Eye (tissue), 1 donor: ENCODE measurements at regions not wholly inside any gene's neighbourhood (a gene's known extent, or its start where the extent isn't known, plus 50 kb on each side); places are given as distances from the start of the nearest gene placed in this dataset.
"Not testable (repeated sequence)": the region's sequence is repeated elsewhere in the genome, so short reads cannot be mapped to it uniquely, and the experiment has no call there.

Experiments used
- DNase-seq: peaks from one replicate; pipeline ENCODE4 v3.0.0-alpha.2; 2015

DNA sequence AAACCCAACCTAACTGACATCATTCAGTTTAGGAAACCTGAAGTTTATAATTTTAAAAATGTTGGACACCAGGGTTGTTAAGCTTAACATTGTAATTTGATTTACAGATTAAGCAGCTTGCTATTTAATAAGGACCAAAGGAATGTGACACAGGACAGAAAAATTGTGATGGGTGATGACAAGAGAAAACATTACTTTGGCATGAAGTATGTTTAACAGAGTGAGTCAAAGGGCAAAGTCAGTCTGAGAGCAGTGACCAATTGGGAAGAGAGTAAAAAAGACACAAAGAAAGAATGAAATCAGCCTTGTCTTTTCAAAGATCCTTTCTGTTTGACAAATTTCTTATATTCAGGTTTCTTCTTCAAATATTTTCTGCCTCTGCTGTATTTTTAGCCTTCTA lies 1301.6 kb downstream of the SI start:
- no peak for DNase-seq

DNA sequence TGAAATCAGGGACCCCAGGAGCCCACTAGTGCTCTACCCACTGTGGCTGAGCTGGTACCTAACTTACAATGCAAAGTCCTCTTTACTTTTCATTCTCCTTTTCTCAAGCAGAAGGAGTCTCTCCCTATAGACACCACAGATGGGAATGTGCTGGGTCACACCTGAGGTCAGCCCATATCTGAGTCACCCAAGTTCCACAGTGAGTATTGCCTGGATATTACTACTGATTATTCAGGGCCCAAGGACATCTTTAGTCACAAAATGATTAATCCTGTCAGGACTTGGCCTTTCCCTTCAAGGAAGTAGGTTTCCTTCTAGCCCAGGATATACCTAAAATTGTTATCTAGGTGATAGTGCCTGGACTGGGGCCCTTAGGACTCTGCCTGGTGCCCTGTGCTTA lies 1305.2 kb downstream of the SI start:
- no peak for DNase-seq

DNA sequence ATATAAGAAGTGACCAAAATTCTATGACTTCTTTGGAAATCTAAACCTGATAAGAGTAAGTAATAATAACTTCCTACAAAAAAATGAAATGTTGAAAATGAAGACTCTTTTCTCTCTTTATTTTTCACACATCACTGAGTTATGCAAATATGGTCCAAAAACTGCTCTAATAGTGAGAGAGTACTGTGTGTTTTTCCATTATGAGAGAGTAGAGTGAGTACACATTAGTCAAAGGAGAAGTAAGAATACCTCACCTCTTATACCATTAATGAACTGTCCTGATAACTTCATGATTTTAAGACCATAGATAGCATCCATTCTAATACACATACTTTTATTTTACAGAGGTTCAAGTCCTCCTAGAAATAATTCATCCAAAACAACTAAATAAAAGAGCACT lies 1310.2 kb downstream of the SI start:
- no peak for DNase-seq

DNA sequence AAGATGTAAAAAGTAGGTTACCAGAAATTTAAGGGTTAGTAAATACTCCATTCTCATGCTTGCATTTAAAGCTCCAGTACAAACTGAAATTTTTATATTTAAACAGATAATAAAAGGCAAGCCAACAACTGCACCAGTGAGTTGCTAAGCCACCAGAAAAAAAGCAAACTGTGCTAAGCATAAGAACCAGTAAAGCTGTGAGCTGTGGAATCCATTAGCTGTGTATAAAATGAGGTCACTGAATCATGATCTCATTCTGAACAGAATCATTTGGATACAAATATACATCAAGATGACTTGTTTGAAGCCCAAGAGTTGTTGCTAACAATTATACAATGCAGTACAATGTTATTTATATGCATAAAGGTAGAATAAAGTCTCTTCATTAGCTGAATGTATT lies 1312.2 kb downstream of the SI start:
- DNase-seq = peak; percentile 5

DNA sequence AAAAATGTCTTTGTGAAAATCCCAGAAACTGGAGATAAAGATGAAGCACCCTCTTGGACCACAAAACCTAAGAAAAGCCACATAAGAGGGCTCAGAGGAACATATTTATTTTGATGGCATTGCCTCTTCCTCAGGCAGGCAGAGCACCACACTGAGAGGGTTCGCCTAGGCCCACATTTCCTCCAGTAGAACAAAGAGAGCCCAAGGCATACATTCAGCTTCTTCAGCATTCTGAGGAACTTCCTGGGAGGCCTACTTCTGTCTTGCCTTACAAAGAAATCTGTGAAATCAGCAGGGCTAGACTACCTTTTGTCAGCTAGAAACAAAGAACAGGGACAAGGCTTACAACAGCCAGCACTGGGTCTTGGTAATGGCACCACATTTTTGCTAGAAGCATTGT lies 1325.3 kb downstream of the SI start:
- no peak for DNase-seq

DNA sequence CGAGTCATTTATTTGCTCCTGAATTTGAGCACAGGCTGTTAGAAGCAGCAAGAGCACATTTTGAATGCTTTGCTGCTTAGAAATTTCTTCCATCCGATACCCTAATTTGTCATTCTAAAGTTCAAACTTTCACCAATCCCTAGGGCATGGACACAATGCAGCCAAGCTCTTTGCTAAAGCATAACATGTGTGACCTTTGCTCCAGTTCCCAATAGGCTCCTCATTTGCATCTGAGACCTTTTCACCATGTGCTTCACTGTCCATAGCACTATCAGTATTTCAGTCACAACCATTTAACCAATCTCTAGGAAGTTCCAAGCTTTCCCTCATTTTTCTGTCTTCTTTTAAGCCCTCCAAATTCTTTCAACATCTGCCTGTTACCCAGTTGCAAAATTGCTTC lies 1333.1 kb downstream of the SI start:
- DNase-seq = no peak

DNA sequence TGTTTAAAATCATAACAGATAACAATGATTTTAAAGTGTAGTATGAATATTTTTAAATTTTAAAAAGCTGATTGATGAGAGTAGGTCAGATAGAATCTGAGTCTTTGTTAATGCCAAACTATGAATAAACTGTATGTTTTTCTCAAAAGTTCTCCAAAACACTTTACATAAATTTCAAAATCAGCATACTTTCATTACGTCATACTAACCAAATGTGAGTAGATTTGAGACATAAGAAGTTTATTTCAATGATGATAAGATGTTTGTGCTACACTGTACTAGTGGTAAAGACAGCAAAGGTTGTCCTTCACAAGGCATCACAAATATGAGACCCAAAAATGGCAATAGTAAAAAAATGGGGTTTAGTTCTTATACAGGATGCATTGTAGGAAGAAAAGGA lies 1342.9 kb downstream of the SI start:
- DNase-seq = no peak

DNA sequence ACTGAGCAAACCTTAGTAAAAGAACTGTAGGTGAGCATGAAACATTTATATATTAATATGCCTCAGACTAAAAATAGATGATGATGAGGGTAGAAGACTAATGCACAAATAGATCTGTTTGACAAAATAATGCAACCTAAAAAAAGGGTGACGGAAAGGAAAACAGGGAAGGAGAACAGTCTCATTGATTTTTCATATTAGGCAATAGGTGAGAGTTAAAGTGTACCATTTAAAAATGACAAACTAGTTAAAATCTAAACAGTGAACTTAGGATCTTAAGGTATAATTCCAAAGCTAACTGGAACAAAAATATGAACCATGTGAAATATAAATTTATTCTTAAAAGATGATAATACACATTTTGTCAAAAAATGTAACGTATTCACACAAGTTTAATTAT lies 1347.6 kb downstream of the SI start:
- no peak for DNase-seq

DNA sequence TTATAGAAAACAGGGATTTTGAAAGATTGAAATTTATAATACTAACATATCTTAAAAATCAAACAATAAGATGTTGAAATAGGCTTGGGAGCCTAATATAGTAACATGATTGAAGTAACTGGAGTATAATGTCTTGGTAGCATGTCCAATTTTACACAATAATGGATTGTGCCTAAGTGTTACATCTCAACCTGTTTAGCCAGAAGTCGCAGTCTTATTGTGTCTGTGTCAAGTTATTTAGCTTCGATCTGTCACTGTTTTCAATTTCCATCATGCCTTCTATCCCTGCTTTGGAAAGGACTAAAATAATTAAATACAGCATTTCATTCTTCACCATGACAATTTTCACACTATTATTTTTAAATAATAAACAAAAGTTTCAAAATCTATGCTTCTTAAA lies 1352.2 kb downstream of the SI start:
- no peak for DNase-seq

DNA sequence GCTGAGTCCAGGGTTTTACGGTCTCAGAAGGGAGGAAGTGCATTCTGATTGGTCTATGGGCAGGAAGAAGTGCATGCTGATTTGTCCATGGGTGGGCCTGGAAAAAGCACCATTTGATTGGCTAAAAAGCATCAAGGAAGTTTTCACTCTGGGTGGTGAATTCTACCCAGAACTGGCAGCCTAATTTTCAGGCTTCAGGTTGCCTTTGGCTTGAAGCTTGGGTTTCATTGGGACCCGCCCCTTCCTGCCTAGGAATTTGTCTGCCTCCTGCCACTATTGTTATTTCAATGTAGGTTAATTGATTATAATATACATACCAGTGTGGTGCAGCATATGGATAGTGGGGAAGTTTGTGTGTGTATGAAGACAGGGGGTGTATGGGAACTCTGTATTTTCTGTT lies 1355.9 kb downstream of the SI start:
- no peak for DNase-seq

DNA sequence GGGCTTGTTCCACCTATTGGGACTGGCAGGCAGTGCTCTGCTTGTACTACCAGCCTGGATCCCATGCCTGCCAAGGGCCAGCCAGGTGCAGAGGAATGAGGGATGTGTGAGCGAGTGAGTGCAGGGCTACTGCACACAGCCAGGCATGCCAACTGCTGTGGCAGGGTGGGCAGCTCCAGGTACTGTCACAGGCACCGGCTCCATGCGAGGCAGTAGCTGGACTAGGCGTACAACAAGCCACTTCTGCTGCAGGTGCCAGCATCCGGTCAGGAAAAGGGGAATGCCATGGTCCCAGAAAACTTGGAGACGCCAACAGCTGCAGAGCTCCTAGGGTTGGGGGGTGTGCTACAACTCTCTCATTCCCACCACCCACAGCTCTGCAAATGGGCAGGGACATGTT lies 1356.7 kb downstream of the SI start:
- no peak for DNase-seq

DNA sequence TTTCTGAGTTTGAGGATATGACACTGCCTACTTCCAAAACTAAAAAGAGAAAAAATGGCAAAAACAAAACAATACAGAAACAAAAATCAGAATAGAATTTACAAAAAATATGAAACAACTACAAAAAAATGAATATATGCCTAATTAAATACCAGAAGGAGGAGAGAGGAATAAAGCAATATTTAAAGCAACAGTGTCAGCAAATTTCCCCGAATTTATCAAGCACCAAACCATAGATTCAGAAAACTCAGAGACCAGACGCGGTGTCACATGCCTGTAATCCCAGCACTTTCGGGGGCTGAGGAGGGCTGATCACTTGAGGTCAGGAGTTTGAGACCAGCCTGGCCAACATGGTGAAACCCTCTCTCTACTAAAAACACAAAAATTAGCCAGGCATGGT lies 1360.9 kb downstream of the SI start:
- no peak for DNase-seq

DNA sequence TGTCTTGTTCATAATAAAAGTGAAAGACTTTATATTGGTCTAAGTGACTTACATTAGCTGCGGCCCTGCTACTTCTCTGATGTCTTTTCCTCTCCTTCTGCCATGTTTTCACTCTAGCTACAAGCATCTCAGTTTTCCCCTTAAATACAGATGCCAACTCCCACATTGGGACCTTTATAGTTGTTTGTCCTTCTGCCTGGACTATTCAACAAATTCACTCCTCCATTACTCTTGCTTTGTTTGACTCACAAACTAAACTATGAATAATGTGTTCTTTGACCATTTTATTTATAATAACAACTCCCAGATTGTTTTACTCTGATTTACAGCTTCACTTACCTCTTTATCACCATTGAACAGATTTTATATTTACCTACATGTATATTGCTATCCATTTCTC lies 1369.9 kb downstream of the SI start:
- DNase-seq = no peak

DNA sequence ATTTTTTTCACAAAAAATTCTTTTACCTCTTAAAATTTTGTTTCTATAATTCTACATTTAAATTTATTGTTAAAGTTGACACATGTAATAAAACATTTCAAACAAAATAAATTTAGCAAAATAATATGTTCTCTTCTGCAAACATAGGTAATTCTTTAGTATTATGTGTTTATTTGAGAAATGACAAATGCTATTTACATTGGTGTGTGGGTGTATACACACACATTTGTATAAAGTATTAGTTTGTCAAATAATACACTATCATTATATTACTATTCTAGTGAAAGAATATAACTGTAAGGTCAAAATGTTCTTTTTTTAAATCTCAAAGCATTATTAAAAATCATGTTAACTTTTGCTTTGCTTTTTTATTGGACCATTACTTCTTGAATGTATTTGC lies 1370.6 kb downstream of the SI start:
- no peak for DNase-seq

DNA sequence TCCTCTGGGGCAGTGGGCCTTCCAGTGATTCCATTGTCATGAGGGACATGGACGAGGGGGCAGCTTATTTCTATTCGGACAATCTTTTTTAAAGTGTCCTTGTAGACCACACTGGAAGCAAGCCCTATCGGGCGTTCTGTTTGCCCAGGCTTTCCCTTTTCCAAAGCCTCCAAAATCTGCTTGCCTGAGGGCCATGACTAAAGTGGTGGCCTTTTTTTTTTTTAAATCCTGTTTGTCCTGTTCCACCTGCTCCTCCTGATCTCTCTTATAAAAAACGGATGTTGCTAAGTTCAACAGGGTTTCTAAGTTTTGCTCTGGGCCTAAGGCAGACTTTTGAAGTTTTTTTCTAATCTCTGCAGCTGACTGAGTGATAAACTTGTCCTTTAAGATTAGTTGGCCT lies 1380.1 kb downstream of the SI start:
- DNase-seq = not testable (repeated sequence)

DNA sequence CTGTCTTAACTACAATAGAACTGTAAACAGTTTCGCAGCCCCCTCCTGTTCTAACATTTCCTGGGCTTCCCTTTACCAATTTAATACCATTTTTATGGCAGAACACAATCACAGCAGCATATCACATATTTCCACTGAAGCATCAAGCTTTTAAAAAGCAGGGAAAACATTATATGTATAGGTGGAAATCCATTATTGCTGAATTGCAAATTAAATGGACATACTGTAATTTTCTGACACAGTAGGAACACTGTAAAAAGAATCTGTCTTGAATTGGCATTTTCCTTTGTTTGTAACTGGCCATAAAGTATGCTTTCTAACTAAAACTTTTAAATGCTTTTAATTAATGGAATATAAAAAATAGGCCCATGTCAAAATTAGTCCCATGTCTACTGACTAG lies 1385.8 kb downstream of the SI start:
- no peak for DNase-seq

DNA sequence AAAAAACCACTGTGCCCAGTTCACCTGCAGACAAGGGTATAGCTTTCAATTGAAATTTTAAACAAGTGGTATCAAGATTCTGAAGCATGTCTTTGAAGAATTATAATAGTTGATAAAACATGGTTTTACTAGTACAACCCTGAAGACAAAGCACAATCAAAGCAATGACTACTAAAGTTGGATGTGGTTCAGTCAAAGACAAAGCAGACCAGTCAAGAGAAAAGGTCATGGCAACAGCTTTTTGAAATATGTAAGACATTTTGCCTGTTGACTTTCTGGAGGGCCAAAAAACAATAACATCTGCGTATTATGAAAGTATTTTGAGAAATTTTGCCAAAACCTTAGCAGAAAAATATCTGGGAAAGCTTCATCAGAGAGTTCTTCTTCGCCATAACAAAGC lies 1393.6 kb downstream of the SI start:
- no peak for DNase-seq

DNA sequence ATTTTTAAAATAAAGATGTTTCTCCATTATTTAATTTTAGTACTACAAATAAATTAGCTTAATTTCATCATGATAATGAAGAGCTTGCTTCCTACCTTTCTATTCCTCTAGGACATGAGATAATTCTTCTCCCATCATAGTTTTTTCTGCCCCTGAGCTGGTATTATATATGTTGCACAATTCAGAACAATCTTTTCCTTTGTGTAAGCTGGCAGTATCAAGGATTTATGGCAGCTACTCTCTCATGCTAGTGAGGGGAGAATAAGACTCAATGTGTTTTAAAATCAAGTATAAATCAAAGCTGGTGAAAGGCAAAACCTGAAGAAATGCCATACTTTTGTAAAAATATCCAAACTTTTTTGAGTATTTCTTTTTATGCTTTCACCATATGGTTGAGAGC lies 1405.3 kb downstream of the SI start:
- no peak for DNase-seq

DNA sequence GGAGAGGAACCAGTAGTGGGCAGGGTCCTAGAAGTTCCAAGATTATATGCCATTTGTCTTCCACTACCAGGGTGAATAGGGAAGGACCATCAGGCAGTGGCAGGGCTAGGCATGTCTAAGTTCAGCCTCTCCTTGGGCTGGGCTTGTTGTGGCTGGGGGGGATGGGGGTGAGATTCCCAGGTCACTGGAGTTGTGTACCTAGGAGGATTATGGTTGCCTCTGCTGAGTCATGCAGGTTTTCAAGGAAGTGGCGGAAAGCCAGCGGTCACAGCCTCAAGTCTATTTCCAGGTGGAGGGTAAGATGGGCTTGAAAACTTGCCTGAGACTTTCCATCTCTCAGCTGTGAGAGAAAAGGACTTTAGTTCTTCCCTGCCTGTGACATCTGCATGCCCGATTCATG lies 1407.1 kb downstream of the SI start:
- no peak for DNase-seq

DNA sequence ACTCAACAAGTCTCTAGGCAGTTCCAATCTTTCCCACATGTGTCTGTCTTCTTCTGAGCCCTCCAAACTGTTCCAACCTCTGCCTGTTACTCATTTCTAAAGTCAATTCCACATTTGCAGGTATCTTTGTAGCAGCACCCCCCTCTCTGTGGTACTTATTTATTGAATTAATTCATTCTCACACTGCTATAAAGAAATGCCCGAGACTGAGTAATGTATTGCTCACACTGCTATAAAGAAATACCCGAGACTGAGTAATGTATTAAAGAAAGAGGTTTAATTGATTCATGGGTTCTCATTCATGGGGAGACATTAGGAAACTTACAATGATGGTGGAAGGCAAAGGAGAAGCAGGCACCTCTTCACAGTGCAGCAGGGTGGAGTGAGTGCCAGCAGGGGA lies 1413.8 kb downstream of the SI start:
- DNase-seq = no peak

DNA sequence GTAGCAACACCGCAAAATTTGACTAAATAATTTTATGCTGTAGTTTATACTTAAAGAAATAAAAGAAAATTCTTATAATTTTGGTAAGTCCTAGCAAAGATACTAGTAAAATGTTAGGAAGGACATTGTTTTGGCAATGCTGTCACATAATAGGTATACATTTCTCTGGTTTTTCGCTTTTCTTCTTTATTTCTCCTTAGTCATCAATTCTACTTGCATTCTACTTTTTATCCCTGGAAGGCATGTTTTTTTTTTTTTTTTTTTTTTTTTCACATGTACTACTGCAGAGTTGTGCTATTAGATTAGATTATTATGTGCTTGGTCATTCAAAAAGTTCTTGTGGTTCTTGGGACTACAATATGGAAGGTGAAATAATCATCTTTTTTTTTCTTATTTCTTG lies 1421.2 kb downstream of the SI start:
- DNase-seq = no peak

DNA sequence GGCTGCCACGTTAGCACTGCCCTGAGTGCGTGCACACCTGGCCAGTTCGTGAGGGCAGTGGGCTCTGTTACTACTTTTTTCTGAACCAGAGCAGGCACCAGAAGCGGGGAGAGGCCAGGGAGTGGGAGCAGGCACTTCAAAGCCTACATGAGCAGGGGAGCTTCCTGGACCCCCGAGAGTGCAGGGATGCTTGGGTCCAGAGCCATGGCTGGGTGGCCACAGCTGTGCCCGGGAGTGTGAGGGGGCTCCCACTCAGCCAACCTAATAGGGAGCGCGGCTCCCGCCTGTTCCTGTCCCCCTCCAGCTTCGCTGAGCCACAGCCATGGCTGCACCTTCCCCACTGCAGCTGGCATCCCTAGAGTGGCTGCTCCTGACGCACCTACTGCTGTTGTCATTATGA lies 1423.3 kb downstream of the SI start:
- no peak for DNase-seq

DNA sequence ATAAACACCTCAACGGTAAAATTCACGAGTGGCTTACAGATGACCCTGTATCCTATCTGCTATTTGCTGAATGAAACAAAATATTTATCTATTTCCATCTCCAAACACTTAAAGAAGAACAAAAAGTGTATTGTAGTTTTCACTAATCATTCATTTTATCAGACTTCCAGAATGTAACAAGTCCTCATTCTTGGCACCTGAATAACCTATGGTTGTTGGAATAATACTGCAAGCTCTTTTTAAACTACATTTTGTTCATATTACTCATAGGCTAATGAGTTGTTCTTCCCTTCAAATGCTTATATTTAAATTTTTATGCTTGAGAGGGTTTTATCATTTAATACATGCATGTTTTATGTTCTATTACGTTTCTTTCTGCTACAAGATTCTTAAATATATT lies 1434.1 kb downstream of the SI start:
- DNase-seq = no peak

DNA sequence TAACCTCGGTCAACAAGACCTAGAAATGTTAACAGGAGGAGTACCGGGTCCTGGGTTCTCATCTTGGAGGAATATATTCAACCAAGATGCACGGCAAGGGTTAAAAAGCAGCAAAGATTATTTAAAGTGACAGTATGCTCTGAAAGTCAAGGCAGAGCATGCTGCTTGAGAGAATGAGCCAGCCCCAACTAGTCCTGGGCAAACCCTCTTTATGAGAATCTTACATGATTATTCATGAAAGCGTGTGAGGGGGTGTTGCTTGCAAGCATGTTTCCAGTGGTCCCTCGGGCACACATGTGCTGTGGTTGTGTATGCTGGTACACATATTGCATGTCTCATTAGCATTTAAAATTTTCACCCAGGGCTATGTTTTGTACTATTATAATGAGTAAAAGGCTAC lies 1445.6 kb downstream of the SI start:
- DNase-seq = no peak

DNA sequence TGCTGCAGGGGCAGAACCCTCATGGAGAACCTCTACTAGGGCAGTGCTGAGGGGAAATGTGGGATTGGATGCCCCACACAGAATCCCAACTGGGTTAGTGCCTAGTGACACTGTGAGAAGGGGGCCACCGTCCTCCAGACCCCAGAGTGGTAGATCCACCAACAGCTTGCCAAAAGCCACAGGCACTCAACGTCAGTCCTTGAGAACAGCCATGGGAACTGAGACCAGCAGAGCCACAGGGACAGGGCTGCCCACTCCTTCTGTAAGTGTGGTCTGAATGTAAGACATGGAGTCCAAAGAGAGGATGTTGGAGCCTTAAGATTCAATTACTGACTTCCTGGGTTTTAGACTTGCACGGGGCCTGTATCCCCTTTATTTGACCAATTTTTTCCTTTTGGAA lies 1451.5 kb downstream of the SI start:
- no peak for DNase-seq

DNA sequence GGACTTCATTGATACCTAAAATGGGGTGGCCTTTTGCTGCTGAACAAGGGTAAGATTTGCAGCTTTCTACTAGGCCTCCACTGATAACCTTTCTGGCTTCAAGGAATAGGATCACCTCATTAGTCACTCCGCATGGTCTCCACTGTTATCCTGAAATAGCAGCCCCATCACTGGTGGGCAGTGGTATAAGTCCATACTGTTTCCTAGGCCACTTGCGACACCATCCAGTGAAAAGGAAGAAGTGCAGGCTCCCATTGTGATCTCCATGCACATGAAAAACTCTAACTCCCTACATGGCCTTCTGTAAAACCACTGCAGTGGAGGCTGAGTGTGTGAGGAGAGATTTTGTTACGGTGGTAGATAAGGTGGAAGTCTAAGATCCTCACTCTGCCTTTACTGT lies 1455.9 kb downstream of the SI start:
- peak; percentile 66 for DNase-seq

DNA sequence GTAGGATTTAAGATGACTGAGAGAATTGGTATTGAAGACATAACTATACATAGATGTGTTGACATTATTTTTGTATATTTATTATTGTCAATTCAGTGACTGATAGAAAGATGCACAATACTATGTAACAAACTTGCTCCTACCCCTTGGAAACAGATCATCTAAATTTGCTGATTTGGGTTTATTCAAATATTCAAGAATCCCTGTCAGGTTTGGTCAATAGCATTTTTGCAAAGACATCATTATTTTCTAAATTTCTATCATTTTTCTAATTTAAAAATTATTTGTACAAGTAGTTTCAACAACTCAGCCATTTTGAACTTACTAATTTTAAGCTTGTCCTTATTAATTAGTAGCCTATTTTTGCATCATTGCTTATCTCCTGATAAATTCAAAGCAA lies 1463.4 kb downstream of the SI start:
- DNase-seq = no peak
